HepG2 (cell line): ENCODE measurements at regions not wholly inside any gene's neighbourhood (a gene's known extent, or its start where the extent isn't known, plus 50 kb on each side); places are given as distances from the start of the nearest gene placed in this dataset.

Experiments used
- ATAC-seq: fragments of 200-7000 bp; cut with Tn5 transposase; 3 replicates; pipeline ENCODE4 v1.9.1; 2020; ENCODE audit warnings: mild to moderate bottlenecking, moderate library complexity
- BruUV-seq: library from RNA; stranded (reverse); fragments of 400-500 nt; replicated peaks from 2 replicates; lab custom pipeline; 2021; lab: Mats Ljungman, UMichigan
- CTCF ChIA-PET: fragments of 300-600 bp; formaldehyde crosslinking; extraction: SDS; loops from one replicate; lab custom pipeline; 2021; ENCODE audit warnings: low total read pairs, inconsistent platforms, low intra/inter-chr PET ratio; lab: Yijun Ruan, JAX
- POLR2A ChIA-PET: fragments of 350-600 bp; sonication (Branson Sonifier 250); formaldehyde crosslinking; loops from one replicate; lab custom pipeline; 2020; ENCODE audit warnings: antibody characterized with exemption, inconsistent platforms; lab: Yijun Ruan, JAX
- DNase-seq: peaks from one replicate; pipeline ENCODE4 v3.0.0-alpha.2; 2015; ENCODE audit warnings: low spot score
- FAIRE-seq: peaks from 3 replicates; lab custom pipeline; 2011; peaks lifted over from hg19 to GRCh38; lab: Jason Lieb, UNC
- H2AFZ ChIP-seq: one replicate; pipeline ENCODE4 v1.6.1; 2011; ENCODE audit warnings: low read length, inconsistent platforms
- H3K27ac ChIP-seq: fragments of 300-600 bp; 3 replicates; pipeline ENCODE4 v1.8.0; 2011; ENCODE audit warnings: mixed run types, mild to moderate bottlenecking, mixed read lengths, low read length, inconsistent platforms; ENCODE audit not compliant: insufficient read depth; ENCODE audit errors: extremely low read length
- H3K27me3 ChIP-seq, 2 experiments: fragments of 200-600 bp in 1 of 2; 2 replicates in 1 of 2; 3 replicates in 1 of 2; pipeline versions ENCODE4 v1.6.0 to v1.8.0; 2011; ENCODE audit warnings: low read length in 2 of 2, mild to moderate bottlenecking in 2 of 2, moderate library complexity in 2 of 2, inconsistent platforms in 1 of 2; ENCODE audit not compliant: insufficient read depth in 2 of 2, control insufficient read depth in 1 of 2
- H3K36me3 ChIP-seq, 2 experiments: fragments of 200-600 bp in 1 of 2; replicated peaks in 1 of 2; 2 replicates in 1 of 2; 3 replicates in 1 of 2; pipeline versions ENCODE4 v1.5.1 to v1.8.0; 2011; ENCODE audit warnings: low read length in 2 of 2, inconsistent platforms in 1 of 2; ENCODE audit not compliant: insufficient read depth in 2 of 2, control insufficient read depth in 1 of 2
- H3K4me1 ChIP-seq: 2 replicates; pipeline ENCODE4 v1.5.1; 2012; ENCODE audit warnings: low read length, inconsistent platforms; ENCODE audit not compliant: insufficient read depth
- H3K4me2 ChIP-seq: 2 replicates; pipeline ENCODE4 v1.6.0; 2011; ENCODE audit warnings: low read depth, low read length, inconsistent platforms
- H3K4me3 ChIP-seq, 3 experiments: fragments of 200-600 bp in 1 of 3; sonication (generic), shearing (Covaris generic) in 1 of 3; replicated peaks in 1 of 3; 2 replicates each; pipeline ENCODE4 v1.5.1; 2011 to 2016; ENCODE audit warnings: low read length in 3 of 3, inconsistent platforms in 2 of 3, low read depth in 2 of 3, mild to moderate bottlenecking in 2 of 3, control low read depth in 1 of 3, mixed read lengths in 1 of 3; ENCODE audit not compliant: insufficient read depth in 1 of 3
- H3K79me2 ChIP-seq: one replicate; pipeline ENCODE4 v1.6.1; 2011; ENCODE audit warnings: low read length, inconsistent platforms; ENCODE audit not compliant: insufficient read depth
- H3K9ac ChIP-seq: 2 replicates; pipeline ENCODE4 v1.6.0; 2011; ENCODE audit warnings: mild to moderate bottlenecking, low read depth, low read length, inconsistent platforms; ENCODE audit not compliant: insufficient read depth
- H3K9me3 ChIP-seq: 2 replicates; pipeline ENCODE4 v1.5.1; 2012; ENCODE audit warnings: mild to moderate bottlenecking, low read length
- H4K20me1 ChIP-seq: 2 replicates; pipeline ENCODE4 v1.6.0; 2011; ENCODE audit warnings: inconsistent platforms, mild to moderate bottlenecking, low read length, moderate library complexity; ENCODE audit not compliant: insufficient read depth
- BATF2 ChIP-seq: sonication (generic); formaldehyde crosslinking; IDR thresholded peaks from 2 replicates; pipeline ENCODE4 v1.8.0; 2022; ENCODE audit warnings: mild to moderate bottlenecking, missing genetic modification reagents, moderate library complexity
- BRCA1 ChIP-seq: sonication (generic); formaldehyde crosslinking; IDR thresholded peaks from 2 replicates; pipeline ENCODE4 v1.4.0; 2020; ENCODE audit warnings: missing genetic modification reagents
- EHMT2 ChIP-seq: fragments of 200-600 bp; sonication (generic); IDR thresholded peaks from 2 replicates; pipeline ENCODE4 v1.7.0; 2017; ENCODE audit warnings: antibody characterized with exemption, low read depth, low read length, borderline replicate concordance
- GABPB1 ChIP-seq: IDR thresholded peaks from 2 replicates; pipeline ENCODE4 v1.6.1; 2016; ENCODE audit warnings: mild to moderate bottlenecking, missing genetic modification reagents, moderate library complexity, missing compliant biosample characterization
- ISL2 ChIP-seq: sonication (generic); formaldehyde crosslinking; IDR thresholded peaks from 2 replicates; pipeline ENCODE4 v1.5.0; 2020; ENCODE audit warnings: missing genetic modification reagents
- SNAPC2 ChIP-seq: sonication (generic); formaldehyde crosslinking; IDR thresholded peaks from 2 replicates; pipeline ENCODE4 v1.8.1; 2022; ENCODE audit warnings: mild to moderate bottlenecking, missing genetic modification reagents
- THAP7 ChIP-seq: sonication (generic); formaldehyde crosslinking; IDR thresholded peaks from 2 replicates; pipeline ENCODE4 v1.8.1; 2023; ENCODE audit warnings: mild to moderate bottlenecking, missing genetic modification reagents
- TSC22D2 ChIP-seq: sonication (generic); formaldehyde crosslinking; IDR thresholded peaks from 2 replicates; pipeline ENCODE4 v1.5.1; 2020; ENCODE audit warnings: missing genetic modification reagents, mild to moderate bottlenecking, borderline replicate concordance
- ZNF550 ChIP-seq: sonication (generic); formaldehyde crosslinking; IDR thresholded peaks from 2 replicates; pipeline ENCODE4 v1.4.0; 2020; ENCODE audit warnings: mild to moderate bottlenecking, missing genetic modification reagents, borderline replicate concordance
- WGBS: methylation state at CpG from one replicate; pipeline ENCODE4 v1.1.6; 2017; ENCODE audit warnings: low lambda C conversion rate; 5-methylcytosine and 5-hydroxymethylcytosine counted together
- in situ Hi-C: cut with HindIII; loops from 2 replicates; pipeline ENCODE4 v1.10.0; 2017; ENCODE audit warnings: low pct_unique_long_range_greater_than_20kb; ENCODE audit not compliant: extremely low pct_ligation_motif_present
- intact Hi-C: fragments of 100-400 bp; cut with micrococcal nuclease; formaldehyde crosslinking; loops from one replicate; pipeline ENCODE4 v1.10.0; 2022; ENCODE audit not compliant: unreplicated experiment

- TF ChIP-seq BRCA1 (no peak), TSC22D2 (CRISPR knock-in tag) (no peak), EHMT2 (no peak), ISL2 (CRISPR knock-in tag) (no peak)
These were observed 189.5 kb upstream of the TENT5A start (continued) for GRCh38 chr6:81942067-81942370.

GRCh38 chr6:81940451-81940985 lies 188.0 kb upstream of the TENT5A start:
- H3K4me2 ChIP-seq: no peak overlapping the region
- no TSS peak for BruUV-seq

More at GRCh38 chr6:81940451-81940985, 188.0 kb upstream of the TENT5A start:
- no peak for TF ChIP-seq ZNF550
- no peak for TF ChIP-seq SNAPC2 (CRISPR knock-in tag)
- no peak for TF ChIP-seq THAP7 (CRISPR knock-in tag)
- TF ChIP-seq GABPB1 (CRISPR knock-in tag): no peak
- TF ChIP-seq BATF2 (CRISPR knock-in tag): no peak
- 20% methylated on average over 1 of the region's 1 CpG for WGBS
- Histone ChIP-seq H3K9me3 (no peaks in the 10 kb centered on the region), H3K4me3 (no peak overlapping the region), H3K27me3 (no peaks in the 10 kb centered on the region), H3K4me1 (peaks cover 42% of the 10 kb centered on the region), H3K9ac (no peak overlapping the region), H3K36me3 (no peaks in the 10 kb centered on the region), H2AFZ (no peak overlapping the region), H3K79me2 (no peaks in the 10 kb centered on the region), H3K27ac (no peak overlapping the region), H4K20me1 (no peaks in the 10 kb centered on the region)
- FAIRE-seq (no peak), DNase-seq (no peak), ATAC-seq (no peak)
- ChIA-PET POLR2A (no interaction called here), CTCF (no interaction called here)
- in situ Hi-C loops (no loop called here), intact Hi-C loops (no loop called here)
